DOHH2 (cell line): ENCODE measurements at regions not wholly inside any gene's neighbourhood (a gene's known extent, or its start where the extent isn't known, plus 50 kb on each side); places are given as distances from the start of the nearest gene placed in this dataset.

Experiments used
- CTCF ChIP-seq: fragments of 200-600 bp; sonication (generic); IDR thresholded peaks from one replicate; pipeline ENCODE4 v1.5.1; 2014; ENCODE audit warnings: antibody characterized with exemption, mild to moderate bottlenecking, low read depth, low read length; ENCODE audit not compliant: poor library complexity, severe bottlenecking
- EZH2phosphoT487 ChIP-seq: fragments of 200-600 bp; sonication (generic); IDR thresholded peaks from 2 replicates; pipeline ENCODE4 v1.6.1; 2017; ENCODE audit warnings: borderline replicate concordance, mild to moderate bottlenecking, antibody characterized with exemption, low read length, moderate library complexity, mixed read lengths

DNA sequence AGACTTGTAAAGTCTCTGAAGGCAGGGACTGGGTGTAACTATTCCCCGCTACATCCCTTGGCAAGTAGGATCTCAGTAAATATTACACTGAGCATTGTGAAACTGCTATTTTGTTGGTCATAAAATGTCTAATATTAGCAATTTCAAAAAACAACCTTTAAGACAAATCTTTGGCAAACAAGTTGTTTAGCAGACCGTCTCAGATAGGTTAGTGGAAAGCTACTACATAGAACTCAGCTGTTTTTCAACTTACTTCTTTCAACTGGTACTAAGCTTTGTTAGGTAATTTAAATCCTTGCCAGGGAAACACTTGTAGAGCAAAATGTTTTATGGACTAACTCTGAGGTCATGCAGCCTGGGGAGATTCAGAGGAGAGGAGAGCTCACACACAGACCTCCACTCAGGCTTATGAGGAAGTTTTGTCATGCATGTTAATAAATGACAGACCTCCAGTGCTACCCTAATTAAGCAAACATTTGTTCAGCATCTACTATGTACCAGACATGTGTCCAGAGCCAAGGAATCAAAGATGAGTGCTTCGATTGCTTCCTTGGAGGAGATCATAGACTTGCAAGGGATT is 61.6 kb upstream of the STAC start:
- TF ChIP-seq EZH2phosphoT487, result no peak
- TF ChIP-seq CTCF, result no peak
